ENCODE measurements at regions not wholly inside any gene's neighbourhood (a gene's known extent, or its start where the extent isn't known, plus 50 kb on each side); places are given as distances from the start of the nearest gene placed in this dataset.
"Not testable (repeated sequence)": the region's sequence is repeated elsewhere in the genome, so short reads cannot be mapped to it uniquely, and the experiment has no call there.

- Histone ChIP-seq H3K36me3 (ENCODE audit: control insufficient read depth, insufficient read depth, low read length) (no peaks in the 10 kb centered on the region), H3K4me3 (ENCODE audit: low read depth, low read length) (no peak overlapping the region), H3K27me3 (ENCODE audit: control insufficient read depth, insufficient read depth, low read length) (no peaks in the 10 kb centered on the region)
- no peak for DNase-seq (ENCODE audit: low read depth)
- no peak for TF ChIP-seq CTCF (IDR thresholded peaks at IDR 0.05; ENCODE audit: insufficient read depth, low read length, poor library complexity, severe bottlenecking)
These were observed 84.6 kb upstream of the WSB1 start for GRCh38 chr17:27209316-27209715.

DNA sequence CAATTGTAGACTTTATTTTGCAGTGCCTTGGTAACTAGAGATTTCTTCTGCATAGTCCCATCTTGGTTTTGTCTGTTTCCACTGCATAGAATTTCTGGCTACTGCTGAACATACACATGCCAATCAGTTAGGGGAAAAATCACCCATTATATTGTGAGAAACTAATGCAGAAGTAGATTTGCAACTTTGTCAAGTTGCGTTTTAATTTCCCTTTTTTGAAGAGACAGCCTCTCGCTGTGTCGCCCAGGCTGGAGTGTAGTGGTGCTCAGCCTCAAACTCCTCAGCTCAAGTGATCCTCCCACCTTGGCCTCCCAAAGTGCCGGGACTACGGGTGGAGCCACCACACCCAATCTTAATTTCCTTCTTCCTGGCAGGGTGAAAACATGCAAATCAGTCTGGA is 83.1 kb upstream of the WSB1 start:
- not testable (repeated sequence) for H3K4me3 ChIP-seq (ENCODE audit: low read depth, low read length); H3K36me3 ChIP-seq (ENCODE audit: control insufficient read depth, insufficient read depth, low read length); DNase-seq (ENCODE audit: low read depth); H3K27me3 ChIP-seq (ENCODE audit: control insufficient read depth, insufficient read depth, low read length)

GRCh38 chr17:27216836-27217235 is 77.1 kb upstream of the WSB1 start:
- TF ChIP-seq CTCF (IDR thresholded peaks at IDR 0.05; ENCODE audit: insufficient read depth, low read length, poor library complexity, severe bottlenecking) = no peak
- no peaks in the 10 kb centered on the region for H3K36me3 ChIP-seq (ENCODE audit: control insufficient read depth, insufficient read depth, low read length)
- no peaks in the 10 kb centered on the region for H3K27me3 ChIP-seq (ENCODE audit: control insufficient read depth, insufficient read depth, low read length)
- no peak overlapping the region for H3K4me3 ChIP-seq (ENCODE audit: low read depth, low read length)
- no peak for DNase-seq (ENCODE audit: low read depth)

- no peak overlapping the region for H3K4me3 ChIP-seq (ENCODE audit: low read depth, low read length)
- no peaks in the 10 kb centered on the region for H3K36me3 ChIP-seq (ENCODE audit: control insufficient read depth, insufficient read depth, low read length)
- DNase-seq (ENCODE audit: low read depth) = no peak
- H3K27me3 ChIP-seq (ENCODE audit: control insufficient read depth, insufficient read depth, low read length) = no peaks in the 10 kb centered on the region
- no peak for TF ChIP-seq CTCF (IDR thresholded peaks at IDR 0.05; ENCODE audit: insufficient read depth, low read length, poor library complexity, severe bottlenecking)
These were observed 76.3 kb upstream of the WSB1 start for GRCh38 chr17:27217631-27218030.

GRCh38 chr17:27218041-27218440 is 75.9 kb upstream of the WSB1 start:
- Histone ChIP-seq H3K36me3 (ENCODE audit: control insufficient read depth, insufficient read depth, low read length) (no peaks in the 10 kb centered on the region), H3K4me3 (ENCODE audit: low read depth, low read length) (no peak overlapping the region), H3K27me3 (ENCODE audit: control insufficient read depth, insufficient read depth, low read length) (no peaks in the 10 kb centered on the region)
- DNase-seq (ENCODE audit: low read depth) = no peak
- TF ChIP-seq CTCF (IDR thresholded peaks at IDR 0.05; ENCODE audit: insufficient read depth, low read length, poor library complexity, severe bottlenecking) = no peak

GRCh38 chr17:27218719-27219488 is 75.0 kb upstream of the WSB1 start:
- DNase-seq (ENCODE audit: low read depth) = no peak
- Histone ChIP-seq H3K27me3 (ENCODE audit: control insufficient read depth, insufficient read depth, low read length) (no peaks in the 10 kb centered on the region), H3K4me3 (ENCODE audit: low read depth, low read length) (no peak overlapping the region), H3K36me3 (ENCODE audit: control insufficient read depth, insufficient read depth, low read length) (no peaks in the 10 kb centered on the region)
- no peak for TF ChIP-seq CTCF (IDR thresholded peaks at IDR 0.05; ENCODE audit: insufficient read depth, low read length, poor library complexity, severe bottlenecking)

All from kidney epithelial cell (primary cell).